ENCODE measurements at regions not wholly inside any gene's neighbourhood (a gene's known extent, or its start where the extent isn't known, plus 50 kb on each side); places are given as distances from the start of the nearest gene placed in this dataset.
"Not testable (repeated sequence)": the region's sequence is repeated elsewhere in the genome, so short reads cannot be mapped to it uniquely, and the experiment has no call there.

DNA sequence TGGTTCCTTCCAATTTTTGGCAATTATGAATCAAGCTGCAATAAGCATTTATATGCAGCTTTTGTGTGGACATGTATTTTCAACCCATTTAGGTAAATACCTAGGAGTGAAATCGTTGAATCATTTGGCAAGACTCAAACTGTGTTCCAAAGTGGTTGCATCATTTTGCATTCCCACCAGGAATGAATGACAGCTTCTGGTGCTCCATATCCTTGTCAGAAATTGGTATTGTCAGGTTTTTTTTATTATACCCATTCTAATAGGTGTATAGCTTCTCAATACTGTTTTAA lies 290.7 kb downstream of the CNTNAP3B start:
- TF ChIP-seq, protein P1, sequence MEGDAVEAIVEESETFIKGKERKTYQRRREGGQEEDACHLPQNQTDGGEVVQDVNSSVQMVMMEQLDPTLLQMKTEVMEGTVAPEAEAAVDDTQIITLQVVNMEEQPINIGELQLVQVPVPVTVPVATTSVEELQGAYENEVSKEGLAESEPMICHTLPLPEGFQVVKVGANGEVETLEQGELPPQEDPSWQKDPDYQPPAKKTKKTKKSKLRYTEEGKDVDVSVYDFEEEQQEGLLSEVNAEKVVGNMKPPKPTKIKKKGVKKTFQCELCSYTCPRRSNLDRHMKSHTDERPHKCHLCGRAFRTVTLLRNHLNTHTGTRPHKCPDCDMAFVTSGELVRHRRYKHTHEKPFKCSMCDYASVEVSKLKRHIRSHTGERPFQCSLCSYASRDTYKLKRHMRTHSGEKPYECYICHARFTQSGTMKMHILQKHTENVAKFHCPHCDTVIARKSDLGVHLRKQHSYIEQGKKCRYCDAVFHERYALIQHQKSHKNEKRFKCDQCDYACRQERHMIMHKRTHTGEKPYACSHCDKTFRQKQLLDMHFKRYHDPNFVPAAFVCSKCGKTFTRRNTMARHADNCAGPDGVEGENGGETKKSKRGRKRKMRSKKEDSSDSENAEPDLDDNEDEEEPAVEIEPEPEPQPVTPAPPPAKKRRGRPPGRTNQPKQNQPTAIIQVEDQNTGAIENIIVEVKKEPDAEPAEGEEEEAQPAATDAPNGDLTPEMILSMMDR (conservative IDR thresholded peaks at IDR 0.05; ENCODE audit: low read depth, low read length), result not testable (repeated sequence)
- not testable (repeated sequence) for TF ChIP-seq RFX5 (IDR thresholded peaks at IDR 0.05; ENCODE audit: low read depth, low read length); RAD21 (IDR thresholded peaks at IDR 0.05; ENCODE audit: low read length); POLR2A (IDR thresholded peaks at IDR 0.05; ENCODE audit: low read depth, low read length); CEBPB (IDR thresholded peaks at IDR 0.05; ENCODE audit: low read depth, low read length); SMC3 (IDR thresholded peaks at IDR 0.05; ENCODE audit: low read depth, low read length); FOS (IDR thresholded peaks at IDR 0.05; ENCODE audit: low read depth, low read length); MAZ (IDR thresholded peaks at IDR 0.05; ENCODE audit: borderline replicate concordance, low read depth, low read length); MAFK (IDR thresholded peaks at IDR 0.05; ENCODE audit: low read depth, low read length)
